Ishikawa (cell line): ENCODE measurements at regions not wholly inside any gene's neighbourhood (a gene's known extent, or its start where the extent isn't known, plus 50 kb on each side); places are given as distances from the start of the nearest gene placed in this dataset.

Source experiments
- CEBPB ChIP-seq: IDR thresholded peaks from 2 replicates; pipeline ENCODE4 v1.6.1; 2012
- CREB1 ChIP-seq: IDR thresholded peaks from 2 replicates; pipeline ENCODE4 v1.6.1; 2012; ENCODE audit warnings: low read depth
- EGR1 ChIP-seq: IDR thresholded peaks from 2 replicates; pipeline ENCODE4 v1.6.1; 2012
- EP300 ChIP-seq: IDR thresholded peaks from 2 replicates; pipeline ENCODE4 v1.6.1; 2012; ENCODE audit warnings: borderline replicate concordance
- NFIC ChIP-seq: IDR thresholded peaks from 2 replicates; pipeline ENCODE4 v1.6.1; 2012
- RAD21 ChIP-seq: IDR thresholded peaks from 2 replicates; pipeline ENCODE4 v1.6.1; 2012; ENCODE audit warnings: low read depth
- REST ChIP-seq: IDR thresholded peaks from 2 replicates; pipeline ENCODE4 v1.6.1; 2012; ENCODE audit warnings: low read depth, mild to moderate bottlenecking
- TAF1 ChIP-seq: IDR thresholded peaks from 2 replicates; pipeline ENCODE4 v1.6.1; 2012; ENCODE audit warnings: low read depth, mild to moderate bottlenecking
- TEAD4 ChIP-seq: IDR thresholded peaks from 2 replicates; pipeline ENCODE4 v1.6.1; 2012
- TF ChIP-seq, protein P1 (sequence below): IDR thresholded peaks from 2 replicates; pipeline ENCODE4 v1.6.1; 2012

GRCh38 chr14:66315548-66315947, 170.6 kb upstream of the CCDC196 start:
- TF ChIP-seq REST (no peak), EP300 (no peak), RAD21 (no peak), CEBPB (no peak), TEAD4 (no peak), EGR1 (no peak), TAF1 (no peak), CREB1 (no peak), NFIC (no peak)
- TF ChIP-seq, protein P1, sequence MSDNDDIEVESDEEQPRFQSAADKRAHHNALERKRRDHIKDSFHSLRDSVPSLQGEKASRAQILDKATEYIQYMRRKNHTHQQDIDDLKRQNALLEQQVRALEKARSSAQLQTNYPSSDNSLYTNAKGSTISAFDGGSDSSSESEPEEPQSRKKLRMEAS: no peak
